Fibroblast of lung (primary cell): ENCODE measurements at regions not wholly inside any gene's neighbourhood (a gene's known extent, or its start where the extent isn't known, plus 50 kb on each side); places are given as distances from the start of the nearest gene placed in this dataset.

ENCODE experiments used
- DNase-seq, 2 donors: peaks; one replicate each; pipeline versions ENCODE4 v3.0.0 to v3.0.0-alpha.2; 2010; ENCODE audit warnings: low read depth in 2 of 2
- H2AFZ ChIP-seq: 2 replicates; pipeline ENCODE4 v1.5.1; 2012; ENCODE audit warnings: low read length, control low read depth, inconsistent platforms
- H3K27ac ChIP-seq: 2 replicates; pipeline ENCODE4 v1.5.1; 2011; ENCODE audit warnings: low read length, control low read depth; ENCODE audit not compliant: insufficient read depth
- H3K27me3 ChIP-seq: 2 replicates; pipeline ENCODE4 v1.5.1; 2011; ENCODE audit warnings: mild to moderate bottlenecking, low read length; ENCODE audit not compliant: control insufficient read depth, insufficient read depth
- H3K36me3 ChIP-seq: 2 replicates; pipeline ENCODE4 v1.5.1; 2011; ENCODE audit warnings: low read length; ENCODE audit not compliant: control insufficient read depth, insufficient read depth
- H3K4me1 ChIP-seq: 2 replicates; pipeline ENCODE4 v1.5.1; 2011; ENCODE audit warnings: low read length; ENCODE audit not compliant: control insufficient read depth, insufficient read depth; ENCODE audit errors: extremely low read depth
- H3K4me2 ChIP-seq: 2 replicates; pipeline ENCODE4 v1.5.1; 2011; ENCODE audit warnings: low read length, control low read depth; ENCODE audit not compliant: insufficient read depth; ENCODE audit errors: extremely low read depth
- H3K4me3 ChIP-seq, 4 experiments: fragments of 200-600 bp in 1 of 4; sonication (generic) in 1 of 4; replicated peaks in 1 of 4; 2 replicates each; pipeline ENCODE4 v1.5.1; 2011 to 2016; ENCODE audit warnings: low read length in 4 of 4, low read depth in 3 of 4, mild to moderate bottlenecking in 3 of 4, control low read depth in 2 of 4, inconsistent platforms in 1 of 4, mixed read lengths in 1 of 4; ENCODE audit not compliant: insufficient read depth in 1 of 4; ENCODE audit errors: control extremely low read depth in 1 of 4
- H3K79me2 ChIP-seq: 2 replicates; pipeline ENCODE4 v1.5.1; 2012; ENCODE audit warnings: mild to moderate bottlenecking, low read length, inconsistent platforms; ENCODE audit not compliant: control insufficient read depth, insufficient read depth
- H3K9ac ChIP-seq: 2 replicates; pipeline ENCODE4 v1.5.1; 2011; ENCODE audit warnings: mild to moderate bottlenecking, low read length, control low read depth; ENCODE audit not compliant: insufficient read depth
- H3K9me3 ChIP-seq: 2 replicates; pipeline ENCODE4 v1.5.1; 2012; ENCODE audit warnings: low read depth, low read length; ENCODE audit not compliant: control insufficient read depth, insufficient read depth
- H4K20me1 ChIP-seq: 2 replicates; pipeline ENCODE4 v1.5.1; 2011; ENCODE audit warnings: low read length; ENCODE audit not compliant: control insufficient read depth, insufficient read depth; ENCODE audit errors: extremely low read depth
- EZH2 ChIP-seq: IDR thresholded peaks from 2 replicates; pipeline ENCODE4 v1.5.1; 2012; ENCODE audit warnings: low read length, control low read depth, mild to moderate bottlenecking; ENCODE audit errors: missing control alignments
- TF ChIP-seq, protein P1 (sequence below), 2 donors: IDR thresholded peaks in 1 of 2; conservative IDR thresholded peaks in 1 of 2; 1 replicate in 1 of 2; 2 replicates in 1 of 2; pipeline ENCODE4 v1.5.1; 2011 to 2012; ENCODE audit warnings: low read length in 2 of 2, control low read depth in 1 of 2, inconsistent platforms in 1 of 2, low read depth in 1 of 2, mild to moderate bottlenecking in 1 of 2

DNA sequence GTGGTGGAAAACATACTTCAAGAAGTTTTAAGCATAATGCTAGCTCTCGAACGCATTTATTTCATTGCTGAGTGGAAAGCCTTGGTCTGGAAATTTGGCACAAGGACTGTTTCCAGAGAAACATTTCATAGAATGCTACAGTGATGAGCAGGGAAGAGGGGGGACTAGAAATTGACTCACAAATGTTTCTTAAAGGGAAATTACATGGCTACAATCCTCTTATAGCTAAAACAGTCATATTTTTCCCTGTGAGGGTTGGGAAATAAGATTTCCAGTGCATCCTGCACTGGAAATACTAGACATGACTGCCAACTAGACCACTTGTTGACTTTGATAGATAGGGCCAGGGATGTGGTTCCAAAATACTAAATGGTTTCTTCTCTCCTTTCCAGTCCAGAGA is 197.3 kb upstream of the RGS6 start:
- Histone ChIP-seq H3K9ac (no peak overlapping the region), H3K79me2 (no peaks in the 10 kb centered on the region), H3K9me3 (no peaks in the 10 kb centered on the region), H3K4me2 (no peak overlapping the region), H3K27me3 (no peaks in the 10 kb centered on the region), H4K20me1 (no peaks in the 10 kb centered on the region), H3K4me3 (no peak overlapping the region), H3K27ac (no peak overlapping the region), H2AFZ (no peak overlapping the region), H3K4me1 (peaks cover 2% of the 10 kb centered on the region), H3K36me3 (peaks cover 5% of the 10 kb centered on the region)
- TF ChIP-seq EZH2, result no peak
- DNase-seq, result peak in 1 of 2 donors; percentile 20

DNA sequence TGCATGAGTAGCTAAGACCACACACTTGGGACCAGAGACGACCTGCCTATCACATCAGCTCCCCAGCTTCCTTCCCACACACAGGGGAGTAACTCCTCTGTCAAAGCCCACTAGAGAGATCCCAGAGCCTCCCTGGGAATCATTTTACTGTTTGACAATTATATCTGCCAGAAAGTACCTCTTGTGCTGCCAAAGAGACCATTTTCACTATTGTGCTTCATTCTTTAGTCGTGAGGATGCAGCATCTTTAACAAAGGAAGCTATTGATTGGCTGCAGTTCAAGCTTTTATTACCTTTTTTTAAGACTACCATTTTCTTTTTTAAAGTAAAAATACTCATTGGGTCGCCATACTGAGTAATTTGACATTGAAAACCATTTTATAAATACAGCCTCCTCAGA is 194.5 kb upstream of the RGS6 start:
- no peaks in the 10 kb centered on the region for H3K79me2 ChIP-seq
- no peak overlapping the region for H3K27ac ChIP-seq
- no peak overlapping the region for H3K4me2 ChIP-seq
- no peaks in the 10 kb centered on the region for H3K9me3 ChIP-seq
- no peak overlapping the region for H3K9ac ChIP-seq
- no peak overlapping the region for H3K4me3 ChIP-seq
- peaks cover 2% of the 10 kb centered on the region for H3K4me1 ChIP-seq
- no peaks in the 10 kb centered on the region for H3K27me3 ChIP-seq
- DNase-seq, result no peak
- peaks cover 2% of the 10 kb centered on the region for H3K36me3 ChIP-seq
- TF ChIP-seq, protein P1, sequence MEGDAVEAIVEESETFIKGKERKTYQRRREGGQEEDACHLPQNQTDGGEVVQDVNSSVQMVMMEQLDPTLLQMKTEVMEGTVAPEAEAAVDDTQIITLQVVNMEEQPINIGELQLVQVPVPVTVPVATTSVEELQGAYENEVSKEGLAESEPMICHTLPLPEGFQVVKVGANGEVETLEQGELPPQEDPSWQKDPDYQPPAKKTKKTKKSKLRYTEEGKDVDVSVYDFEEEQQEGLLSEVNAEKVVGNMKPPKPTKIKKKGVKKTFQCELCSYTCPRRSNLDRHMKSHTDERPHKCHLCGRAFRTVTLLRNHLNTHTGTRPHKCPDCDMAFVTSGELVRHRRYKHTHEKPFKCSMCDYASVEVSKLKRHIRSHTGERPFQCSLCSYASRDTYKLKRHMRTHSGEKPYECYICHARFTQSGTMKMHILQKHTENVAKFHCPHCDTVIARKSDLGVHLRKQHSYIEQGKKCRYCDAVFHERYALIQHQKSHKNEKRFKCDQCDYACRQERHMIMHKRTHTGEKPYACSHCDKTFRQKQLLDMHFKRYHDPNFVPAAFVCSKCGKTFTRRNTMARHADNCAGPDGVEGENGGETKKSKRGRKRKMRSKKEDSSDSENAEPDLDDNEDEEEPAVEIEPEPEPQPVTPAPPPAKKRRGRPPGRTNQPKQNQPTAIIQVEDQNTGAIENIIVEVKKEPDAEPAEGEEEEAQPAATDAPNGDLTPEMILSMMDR (conservative IDR thresholded peaks at IDR 0.05 in 1 of 2, IDR thresholded peaks at IDR 0.05 in 1 of 2; ENCODE audit: low read depth in 1 of 2, low read length in 2 of 2), result no peak
- TF ChIP-seq EZH2, result no peak
- H2AFZ ChIP-seq, result no peak overlapping the region
- no peaks in the 10 kb centered on the region for H4K20me1 ChIP-seq

DNA sequence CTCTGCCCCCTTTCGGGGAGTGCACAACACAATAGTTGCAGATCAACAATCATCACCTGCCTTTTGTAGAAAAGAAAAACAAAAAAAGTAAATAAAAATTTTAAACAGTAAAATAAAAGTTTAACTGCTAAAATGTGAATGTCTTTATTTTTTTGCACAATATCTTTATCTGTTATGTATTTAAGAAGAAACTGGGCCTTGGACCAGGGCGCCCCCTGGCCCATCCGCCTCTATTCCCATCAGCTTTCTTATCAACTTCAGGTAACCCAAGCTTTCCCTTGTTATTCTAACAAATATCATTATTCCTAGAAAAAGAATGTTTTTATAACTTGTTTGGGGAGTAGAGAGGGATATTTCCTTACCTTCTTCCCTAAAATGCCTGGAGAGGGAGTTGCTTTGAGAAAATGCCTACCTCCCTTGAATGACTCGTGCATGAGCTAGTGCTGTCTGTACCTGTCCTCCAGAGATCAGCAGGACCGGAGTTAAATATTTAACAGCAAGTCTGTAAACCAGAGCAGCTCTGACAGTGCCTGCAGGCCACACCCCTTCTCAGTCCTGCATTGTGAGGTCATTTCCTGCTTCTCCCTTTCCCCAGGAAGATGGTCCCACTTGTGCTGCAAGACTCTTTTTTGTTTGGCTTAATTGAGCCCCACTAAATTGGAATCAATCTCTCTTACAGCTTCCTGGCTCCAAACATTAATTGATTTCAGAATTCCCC is 192.8 kb upstream of the RGS6 start:
- H4K20me1 ChIP-seq, result no peaks in the 10 kb centered on the region
- no peaks in the 10 kb centered on the region for H3K79me2 ChIP-seq
- no peak overlapping the region for H3K4me3 ChIP-seq
- no peak overlapping the region for H2AFZ ChIP-seq
- H3K4me1 ChIP-seq, result no peaks in the 10 kb centered on the region
- peaks cover 2% of the 10 kb centered on the region for H3K36me3 ChIP-seq
- H3K4me2 ChIP-seq, result no peak overlapping the region
- TF ChIP-seq, protein P1 (conservative IDR thresholded peaks at IDR 0.05 in 1 of 2, IDR thresholded peaks at IDR 0.05 in 1 of 2; ENCODE audit: low read depth in 1 of 2, low read length in 2 of 2), result peak in 1 of 2 donors; percentile 8
- no peak for TF ChIP-seq EZH2
- H3K9ac ChIP-seq, result no peak overlapping the region
- no peak overlapping the region for H3K27ac ChIP-seq
- peak in 1 of 2 donors; percentile 41 for DNase-seq
- no peaks in the 10 kb centered on the region for H3K27me3 ChIP-seq
- H3K9me3 ChIP-seq, result no peaks in the 10 kb centered on the region
